ENCODE measurements at regions not wholly inside any gene's neighbourhood (a gene's known extent, or its start where the extent isn't known, plus 50 kb on each side); places are given as distances from the start of the nearest gene placed in this dataset.
"Not testable (repeated sequence)": the region's sequence is repeated elsewhere in the genome, so short reads cannot be mapped to it uniquely, and the experiment has no call there.

GRCh38 chr2:215861607-215862350 lies 151.6 kb downstream of the MREG start:
- DNase-seq: no peak

DNA sequence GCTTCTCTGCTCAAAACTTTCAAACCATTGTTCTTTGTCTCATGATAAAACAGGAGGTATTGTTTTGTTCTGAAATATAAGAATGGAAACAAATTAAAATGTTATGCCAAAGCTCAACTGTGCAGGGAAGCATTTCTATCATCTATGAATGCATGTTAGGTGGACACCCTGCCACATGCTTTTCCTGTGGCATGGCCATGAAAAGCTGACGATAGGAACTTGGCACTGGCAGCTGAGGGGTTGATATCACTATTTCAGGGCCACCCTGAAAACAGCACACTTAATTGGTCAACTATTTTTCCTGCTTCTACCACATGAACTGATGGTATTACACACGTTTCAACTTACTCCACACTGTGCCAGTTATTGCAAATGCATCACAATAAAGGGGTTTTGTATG lies 157.3 kb downstream of the MREG start:
- DNase-seq: no peak

- DNase-seq: not testable (repeated sequence)
These were observed 158.0 kb downstream of the MREG start for GRCh38 chr2:215855308-215855707.

GRCh38 chr2:215854008-215854407 lies 159.3 kb downstream of the MREG start:
- no peak for DNase-seq

DNA sequence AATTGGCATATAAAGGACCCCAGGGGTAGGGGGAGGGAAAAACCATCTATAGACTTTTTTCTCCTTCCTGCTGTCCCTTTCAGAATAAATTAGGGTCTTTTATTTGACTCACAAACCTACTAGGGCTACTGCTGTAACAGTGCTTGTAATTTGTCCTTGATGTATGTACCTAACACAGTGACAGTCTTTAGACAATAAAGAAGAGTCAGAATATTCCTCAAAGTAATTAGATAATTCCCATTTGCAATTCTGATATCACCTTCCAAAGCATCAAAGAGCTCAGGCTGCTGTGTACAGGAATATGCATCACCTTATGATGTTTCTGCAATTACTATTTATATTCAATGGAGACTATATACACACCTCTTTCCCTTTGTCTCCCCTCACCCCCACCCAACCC lies 161.7 kb downstream of the MREG start:
- no peak for DNase-seq

DNA sequence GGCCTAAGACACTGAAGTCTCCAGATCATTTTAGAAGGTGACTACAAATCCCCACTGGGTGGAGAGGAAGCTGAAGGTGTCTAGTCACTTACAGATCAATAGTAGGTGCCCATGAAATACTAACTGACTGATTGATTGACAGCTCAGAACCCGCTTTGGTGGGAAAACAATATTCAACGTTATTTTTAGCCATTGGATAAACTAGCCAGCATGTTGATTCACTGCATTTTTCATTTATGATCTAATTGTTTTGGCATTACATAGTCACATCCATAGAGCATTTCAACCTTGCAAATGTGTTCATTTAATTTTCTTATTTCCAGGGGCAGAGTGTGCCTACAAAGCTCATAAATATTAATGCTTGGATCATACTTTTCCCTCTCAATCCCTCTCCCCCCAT lies 162.3 kb downstream of the MREG start:
- DNase-seq: no peak

DNA sequence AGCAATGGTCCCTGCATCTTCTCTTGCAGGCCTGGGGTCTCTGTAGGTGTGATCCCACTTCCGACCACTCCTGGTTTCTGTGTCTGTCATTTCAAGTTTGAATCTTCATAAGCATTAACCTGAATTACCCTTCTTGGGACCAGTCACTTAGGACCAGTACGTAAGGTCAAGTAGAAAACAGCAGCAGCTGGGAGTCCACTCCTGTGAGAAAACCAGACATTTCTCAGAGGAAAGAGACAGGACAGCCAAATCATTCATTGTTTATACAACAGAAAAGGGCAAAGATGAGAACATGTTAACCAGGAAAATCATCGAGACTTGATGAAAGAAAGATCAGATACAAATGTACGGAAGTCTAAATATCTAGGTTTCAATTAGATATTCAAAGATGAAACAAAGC lies 163.0 kb downstream of the MREG start:
- DNase-seq: no peak

DNA sequence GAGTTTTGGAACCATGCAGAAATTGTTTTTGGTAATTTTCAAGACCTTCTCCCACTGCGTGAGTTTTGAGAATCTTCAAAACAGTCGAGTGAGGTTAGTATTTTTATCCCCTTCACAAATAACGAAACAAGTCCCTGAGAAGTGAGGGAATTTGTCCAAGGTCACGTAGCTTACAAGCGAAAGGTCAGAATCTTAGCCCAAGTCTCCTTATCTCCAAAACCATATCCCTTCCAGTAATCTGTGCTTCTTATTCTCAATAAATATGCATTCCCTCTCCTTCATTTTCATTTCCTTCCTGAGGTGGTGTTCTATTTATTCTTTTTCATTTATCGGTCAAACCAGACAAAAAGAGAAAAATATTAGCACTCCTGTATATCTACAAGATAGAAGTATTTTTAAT lies 163.6 kb downstream of the MREG start:
- no peak for DNase-seq

GRCh38 chr2:215848698-215849097 lies 164.7 kb downstream of the MREG start:
- DNase-seq: no peak

DNA sequence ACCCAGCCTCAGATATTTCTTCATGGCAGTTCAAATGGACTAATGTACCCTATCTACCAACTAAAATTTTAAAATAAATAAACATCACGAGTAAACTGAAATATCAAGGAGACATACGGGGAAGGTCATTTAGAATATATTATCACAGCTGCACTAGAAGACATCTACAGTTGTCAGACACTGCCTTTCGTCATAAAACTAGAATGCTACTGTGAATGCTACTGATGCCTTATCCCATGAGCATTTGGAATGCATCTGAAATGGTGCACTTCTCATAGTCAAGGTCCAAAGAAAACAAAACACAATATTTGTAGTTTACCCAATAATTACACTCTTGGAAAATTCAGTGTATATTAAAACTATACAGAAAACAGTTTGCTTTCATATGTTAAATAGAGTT lies 165.2 kb downstream of the MREG start:
- no peak for DNase-seq

DNA sequence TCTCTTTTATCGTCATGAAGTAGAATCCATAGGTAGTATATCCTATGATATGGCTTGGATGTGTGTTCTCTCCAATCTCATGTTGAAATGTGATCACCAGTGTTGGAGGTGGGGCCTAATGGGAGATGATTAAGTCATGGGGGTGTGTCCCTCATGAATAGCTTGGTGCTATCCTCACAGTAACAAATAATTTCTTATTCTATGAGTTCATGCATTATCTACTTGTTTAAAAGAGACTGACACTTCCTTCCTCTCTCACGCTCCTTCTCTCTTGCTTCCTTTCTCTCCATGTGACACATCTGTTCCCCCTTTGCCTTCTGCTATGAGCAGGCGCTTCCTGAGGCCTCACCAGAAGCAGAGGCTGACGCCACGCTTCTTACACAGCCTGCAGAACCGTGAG lies 165.6 kb downstream of the MREG start:
- no peak for DNase-seq

DNA sequence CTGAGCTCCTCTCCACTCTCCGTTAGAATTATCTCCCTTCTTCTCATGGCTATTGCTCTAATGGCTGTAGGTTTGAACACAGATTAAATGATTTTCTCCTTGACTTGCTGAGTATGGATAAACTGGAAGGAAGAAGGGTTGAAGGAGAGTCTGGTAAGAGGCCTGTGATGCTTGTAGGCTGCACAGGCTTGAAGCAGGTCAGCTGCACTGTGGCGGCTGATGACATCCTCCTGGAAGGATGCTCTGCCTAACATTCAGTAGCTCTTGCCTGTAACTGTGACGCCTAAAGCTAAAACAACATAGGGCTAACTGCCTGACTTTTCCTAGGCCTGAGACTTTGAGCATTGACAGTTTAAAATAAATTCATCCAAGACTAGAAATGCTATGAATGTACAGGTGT lies 166.3 kb downstream of the MREG start:
- DNase-seq: no peak

- DNase-seq: no peak
These were observed 167.3 kb downstream of the MREG start for GRCh38 chr2:215845839-215846586.

- DNase-seq: no peak
These were observed 169.8 kb downstream of the MREG start for GRCh38 chr2:215843579-215843978.

DNA sequence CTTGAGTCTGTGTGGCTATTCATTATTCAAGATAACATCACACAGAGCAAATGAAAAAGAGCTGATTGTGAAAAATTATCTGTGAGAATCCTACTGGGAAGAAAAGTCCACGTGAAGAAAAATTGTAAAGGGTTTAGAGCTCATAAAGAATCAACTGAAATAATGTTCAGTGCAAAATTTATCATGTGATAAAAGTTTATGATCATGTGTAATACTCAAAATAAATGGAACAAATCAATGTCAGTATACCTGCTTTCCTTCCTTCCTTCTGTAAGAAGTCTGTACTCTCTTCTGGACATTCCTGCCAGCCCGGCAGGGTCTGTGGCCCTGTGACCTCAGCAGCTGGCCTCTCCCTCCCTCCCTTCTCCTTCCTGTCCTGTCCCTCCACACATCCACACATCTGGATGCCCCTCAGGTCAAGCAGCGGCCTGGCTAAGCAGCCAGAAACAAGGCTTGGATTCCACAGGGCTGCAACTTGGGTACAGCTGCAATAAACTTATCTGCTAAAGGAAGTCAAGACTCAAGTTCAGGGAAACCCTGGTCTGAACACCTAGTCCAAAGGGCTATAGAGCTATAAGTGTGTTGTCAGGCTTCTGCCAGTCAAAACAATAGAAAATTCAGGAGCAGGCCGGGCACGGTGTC lies 172.1 kb downstream of the MREG start:
- DNase-seq: no peak

- no peak for DNase-seq
These were observed 173.5 kb downstream of the MREG start for GRCh38 chr2:215839816-215840215.

- DNase-seq: no peak
These were observed 174.0 kb downstream of the MREG start for GRCh38 chr2:215839309-215839708.

DNA sequence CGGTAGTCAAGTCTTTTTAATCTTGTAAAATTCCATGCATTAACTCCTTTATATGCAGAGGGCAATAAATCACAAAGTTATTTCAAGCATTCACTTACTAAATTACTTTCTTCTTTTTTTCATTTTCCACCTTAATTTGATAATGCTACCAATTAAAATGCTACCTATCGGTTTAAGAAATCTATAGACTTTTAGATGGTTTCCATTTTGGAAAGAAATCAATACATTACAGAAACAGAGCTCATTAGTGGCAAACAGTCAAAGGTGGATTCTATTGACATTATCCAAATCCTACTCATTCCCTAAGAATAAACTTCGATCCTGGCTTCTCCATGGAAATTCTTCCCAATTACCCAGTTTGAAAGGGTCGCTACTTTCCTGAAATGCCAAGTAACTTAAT lies 176.5 kb downstream of the MREG start:
- DNase-seq: no peak

DNA sequence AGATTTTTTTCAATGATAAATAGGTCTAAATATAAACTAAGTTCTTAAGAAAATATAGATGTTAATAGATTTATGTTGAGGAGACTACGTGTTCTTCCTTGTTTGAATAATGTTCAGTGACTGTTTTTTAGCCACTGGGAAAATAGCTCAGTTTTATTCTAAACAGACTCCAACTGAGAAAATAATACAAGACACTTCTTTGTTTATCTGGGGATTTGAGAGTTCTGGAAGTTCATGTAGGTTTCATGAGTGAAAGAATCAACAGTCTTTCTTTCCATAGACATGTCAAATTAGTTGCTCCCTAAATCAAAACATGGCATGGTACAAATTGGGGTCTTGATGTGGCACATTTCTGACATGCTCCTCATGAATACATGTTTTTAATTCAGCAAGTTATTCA lies 177.7 kb downstream of the MREG start:
- no peak for DNase-seq

DNA sequence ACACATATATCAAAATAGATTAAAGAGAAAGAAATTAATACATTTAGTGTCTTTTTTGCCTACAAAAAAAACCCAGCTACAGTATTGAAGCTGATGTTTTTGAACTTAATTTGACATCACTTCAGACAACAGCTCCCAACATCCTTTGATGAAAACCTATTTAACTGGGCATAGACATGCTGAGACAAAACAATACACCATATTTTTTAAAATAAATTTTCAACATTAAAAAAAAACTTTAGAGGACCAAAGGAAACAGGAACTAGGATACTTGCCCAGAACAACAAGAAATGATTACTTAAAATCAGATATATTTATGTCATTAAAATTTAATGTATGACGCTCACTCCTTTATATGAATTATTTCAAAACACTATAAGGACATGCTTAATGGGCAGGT lies 178.1 kb downstream of the MREG start:
- no peak for DNase-seq

DNA sequence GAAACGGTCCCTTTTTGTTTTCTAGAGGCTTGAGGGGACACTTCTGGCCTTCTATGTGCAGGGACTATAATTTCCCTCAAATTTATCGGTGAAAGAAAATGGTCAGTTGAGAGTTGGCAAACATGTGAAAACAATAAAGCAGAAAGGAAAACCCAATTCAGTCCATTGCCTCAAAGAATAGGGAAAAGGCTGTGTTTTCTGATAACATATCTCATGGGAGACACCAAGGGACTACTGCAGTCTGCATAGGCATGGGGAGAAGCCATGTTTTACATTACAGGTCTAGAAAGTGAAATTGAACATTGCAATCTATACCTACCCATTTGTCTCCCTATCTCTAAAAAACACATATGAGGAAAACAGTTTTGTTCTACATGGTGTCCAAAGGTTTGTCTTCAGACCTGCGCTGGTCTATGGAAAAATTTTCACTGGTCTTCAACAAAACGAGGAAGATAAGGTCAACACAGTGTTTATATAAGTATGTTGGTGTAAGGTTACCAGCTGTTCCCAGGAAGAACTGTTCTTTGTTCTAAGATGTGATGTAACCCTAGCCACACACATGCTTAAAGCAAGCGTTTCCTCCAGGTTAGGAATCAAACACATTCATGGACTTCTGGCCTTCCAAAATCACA lies 179.7 kb downstream of the MREG start:
- no peak for DNase-seq

- DNase-seq: no peak
These were observed 180.6 kb downstream of the MREG start for GRCh38 chr2:215832791-215833190.

GRCh38 chr2:215831296-215831913 lies 181.9 kb downstream of the MREG start:
- DNase-seq: no peak
